PC-3 (cell line): ENCODE measurements at regions not wholly inside any gene's neighbourhood (a gene's known extent, or its start where the extent isn't known, plus 50 kb on each side); places are given as distances from the start of the nearest gene placed in this dataset.

Experiments used
- ATAC-seq: fragments of 200-7000 bp; cut with Tn5 transposase; 2 replicates; pipeline ENCODE4 v1.9.1; 2020; ENCODE audit warnings: mild to moderate bottlenecking, moderate library complexity
- BruUV-seq: library from RNA; stranded (reverse); fragments of 400-500 nt; replicated peaks from 2 replicates; lab custom pipeline; 2021; lab: Mats Ljungman, UMichigan
- CTCF ChIA-PET: fragments of 300-600 bp; sonication (Branson Sonifier 250); formaldehyde crosslinking; loops from one replicate; lab custom pipeline; 2022; ENCODE audit warnings: antibody characterized with exemption; lab: Charles Lee
- POLR2A ChIA-PET: fragments of 300-600 bp; sonication (Branson Sonifier 250); formaldehyde crosslinking; loops from one replicate; lab custom pipeline; 2022; ENCODE audit warnings: antibody characterized with exemption; ENCODE audit not compliant: unreplicated experiment; lab: Charles Lee
- DNase-seq: peaks from one replicate; pipeline ENCODE4 v3.0.0-alpha.2; 2015
- H2AFZ ChIP-seq: fragments of 300-600 bp; sonication (generic); 2 replicates; pipeline ENCODE4 v1.6.0; 2016; ENCODE audit warnings: antibody characterized with exemption, low read length
- H3F3A ChIP-seq: fragments of 300-600 bp; sonication (generic); one replicate; pipeline ENCODE4 v1.6.0; 2017; ENCODE audit warnings: antibody characterized with exemption, low read length, control low read depth, mild to moderate bottlenecking; ENCODE audit not compliant: unreplicated experiment
- H3K27ac ChIP-seq: fragments of 300-600 bp; sonication (generic); 2 replicates; pipeline ENCODE4 v1.5.1; 2016; ENCODE audit warnings: mild to moderate bottlenecking, low read length
- H3K27me3 ChIP-seq: fragments of 300-600 bp; sonication (generic); 2 replicates; pipeline ENCODE4 v1.6.1; 2016; ENCODE audit warnings: low read length, mixed read lengths
- H3K36me3 ChIP-seq: fragments of 300-600 bp; sonication (generic); 2 replicates; pipeline ENCODE4 v1.6.1; 2016; ENCODE audit warnings: low read depth, mixed run types, low read length, mixed read lengths
- H3K4me1 ChIP-seq: fragments of 300-600 bp; sonication (generic); 2 replicates; pipeline ENCODE4 v1.5.1; 2016; ENCODE audit warnings: low read length; ENCODE audit not compliant: insufficient read depth
- H3K4me2 ChIP-seq: fragments of 300-600 bp; sonication (generic); 2 replicates; pipeline ENCODE4 v1.6.0; 2016; ENCODE audit warnings: low read length
- H3K4me3 ChIP-seq: fragments of 300-600 bp; sonication (generic); 2 replicates; pipeline ENCODE4 v1.5.1; 2016; ENCODE audit warnings: mild to moderate bottlenecking, low read length, mixed read lengths
- H3K79me2 ChIP-seq: fragments of 300-600 bp; sonication (generic); 2 replicates; pipeline ENCODE4 v1.6.1; 2017; ENCODE audit warnings: low read length, mixed read lengths
- H3K9ac ChIP-seq: fragments of 300-600 bp; sonication (generic); 2 replicates; pipeline ENCODE4 v1.6.0; 2016; ENCODE audit warnings: mild to moderate bottlenecking, low read length
- H3K9me2 ChIP-seq: fragments of 300-600 bp; sonication (generic); replicated peaks from 2 replicates; pipeline ENCODE4 v1.6.1; 2016; ENCODE audit warnings: mixed run types, low read length, mixed read lengths
- H3K9me3 ChIP-seq: fragments of 300-600 bp; sonication (generic); 2 replicates; pipeline ENCODE4 v1.6.1; 2016; ENCODE audit warnings: low read length, mixed read lengths
- H4K20me1 ChIP-seq: fragments of 300-600 bp; sonication (generic); 2 replicates; pipeline ENCODE4 v1.6.1; 2016; ENCODE audit warnings: low read length, mixed read lengths
- CTCF ChIP-seq: fragments of 300-600 bp; sonication (generic); conservative IDR thresholded peaks from 2 replicates; pipeline ENCODE4 v1.5.1; 2017; ENCODE audit warnings: antibody characterized with exemption, low read depth, mild to moderate bottlenecking, low read length
- EZH2 ChIP-seq: fragments of 300-600 bp; sonication (generic); IDR thresholded peaks from one replicate; pipeline ENCODE4 v1.6.1; 2017; ENCODE audit warnings: antibody characterized with exemption, mild to moderate bottlenecking, low read length; ENCODE audit not compliant: unreplicated experiment
- EZH2phosphoT487 ChIP-seq: fragments of 300-600 bp; sonication (generic); IDR thresholded peaks from 2 replicates; pipeline ENCODE4 v1.6.1; 2018; ENCODE audit warnings: mild to moderate bottlenecking, antibody characterized with exemption, low read length, borderline replicate concordance
- intact Hi-C: fragments of 100-400 bp; cut with micrococcal nuclease; formaldehyde crosslinking; loops from 2 replicates; pipeline ENCODE4 v1.9.0; 2023

DNA sequence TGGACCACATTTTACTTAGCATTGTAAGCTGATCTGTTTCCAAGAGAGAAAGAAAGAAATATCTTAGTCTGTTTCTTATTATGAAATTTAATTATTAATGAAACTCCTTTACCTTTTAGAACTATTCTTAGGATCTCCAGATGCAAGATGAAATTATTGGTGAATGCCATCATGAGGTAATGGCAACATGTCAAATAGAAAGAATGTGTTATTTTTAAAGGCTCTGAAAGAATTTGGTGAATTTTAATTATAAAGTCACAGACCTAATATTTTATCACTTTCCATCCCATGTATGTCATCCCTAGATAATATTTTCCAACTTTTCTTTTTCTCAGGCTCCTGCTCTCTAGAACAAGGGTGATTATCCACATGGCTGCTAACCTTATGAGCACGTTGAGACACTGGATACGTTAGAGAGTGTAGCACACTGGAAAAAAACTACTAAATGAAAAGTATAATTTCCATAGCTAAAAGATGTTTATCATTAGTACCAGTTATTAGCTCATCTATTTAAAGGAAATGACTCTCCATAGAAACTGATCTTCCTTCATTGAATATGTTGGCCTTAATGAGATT, 95.2 kb upstream of the SCG2 start:
- POLR2A ChIA-PET = no interaction called here
- H2AFZ ChIP-seq = no peak overlapping the region
- intact Hi-C loops = loop anchor here (2.0 kb wide), 1 partner anchor 163 kb away; no protein-coding TSS in a partner anchor
- DNase-seq (no peak), ATAC-seq (no peak)
- H3K9ac ChIP-seq = peak overlapping the region; percentile 85
- no peaks in the 10 kb centered on the region for H3K79me2 ChIP-seq
- no peaks in the 10 kb centered on the region for H3K9me3 ChIP-seq
- no TSS peak for BruUV-seq
- H3K9me2 ChIP-seq = no peaks in the 10 kb centered on the region
- no peak overlapping the region for H3K4me3 ChIP-seq
- CTCF ChIA-PET = interaction anchor here (0.6 kb wide), 1 partner anchor 163 kb away, joined by 4 read pairs; no protein-coding TSS in a partner anchor
- H3K27ac ChIP-seq = peak overlapping the region; percentile 99
- no peaks in the 10 kb centered on the region for H3K27me3 ChIP-seq
- H3K4me1 ChIP-seq = peaks cover 53% of the 10 kb centered on the region
- peak overlapping the region; percentile 52 for H3K4me2 ChIP-seq
- no peak for TF ChIP-seq EZH2phosphoT487
- TF ChIP-seq CTCF = no peak
- TF ChIP-seq EZH2 = no peak
- no peaks in the 10 kb centered on the region for H3K36me3 ChIP-seq
- H4K20me1 ChIP-seq = no peaks in the 10 kb centered on the region
- H3F3A ChIP-seq = peaks cover 21% of the 10 kb centered on the region

DNA sequence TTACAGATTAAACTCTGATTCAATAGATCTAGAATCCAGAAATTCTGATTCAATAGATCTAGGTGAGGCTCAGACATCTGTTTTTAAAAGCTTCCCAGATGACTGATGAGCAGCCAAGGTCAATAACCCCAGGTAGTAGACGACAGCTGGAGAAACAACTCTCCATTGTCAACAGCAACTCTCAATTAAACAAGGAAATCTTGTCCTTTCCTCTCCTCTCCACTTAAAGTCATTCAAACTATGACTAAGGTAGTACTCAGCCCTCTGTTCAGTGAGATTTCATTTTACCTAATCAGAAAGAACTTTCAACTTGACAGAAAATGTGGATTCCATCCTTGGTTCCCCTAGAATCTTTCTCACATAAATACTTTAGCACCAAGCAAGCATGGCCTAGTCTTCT, 94.6 kb upstream of the SCG2 start:
- ATAC-seq (peak; percentile 83), DNase-seq (peak; percentile 89)
- H3K4me3 ChIP-seq = no peak overlapping the region
- ChIA-PET POLR2A (interaction anchor here (0.6 kb wide), 1 partner anchor 144 kb away, joined by 5 read pairs; no protein-coding TSS in a partner anchor), CTCF (interaction anchor here (0.9 kb wide), 1 partner anchor 101 kb away, joined by 5 read pairs; no protein-coding TSS in a partner anchor)
- H3K79me2 ChIP-seq = no peaks in the 10 kb centered on the region
- H3K27me3 ChIP-seq = no peaks in the 10 kb centered on the region
- no peaks in the 10 kb centered on the region for H4K20me1 ChIP-seq
- H3K4me2 ChIP-seq = peak overlapping the region; percentile 52
- no peaks in the 10 kb centered on the region for H3K9me2 ChIP-seq
- intact Hi-C loops = loop anchor here (2.0 kb wide), 1 partner anchor 164 kb away; no protein-coding TSS in a partner anchor
- no peaks in the 10 kb centered on the region for H3K36me3 ChIP-seq
- peaks cover 51% of the 10 kb centered on the region for H3K4me1 ChIP-seq
- H3K9ac ChIP-seq = peak overlapping the region; percentile 87
- peaks cover 21% of the 10 kb centered on the region for H3F3A ChIP-seq
- peak overlapping the region; percentile 99 for H3K27ac ChIP-seq
- no peaks in the 10 kb centered on the region for H3K9me3 ChIP-seq
- TF ChIP-seq CTCF (no peak), EZH2 (no peak), EZH2phosphoT487 (no peak)
- BruUV-seq = no TSS peak
- no peak overlapping the region for H2AFZ ChIP-seq
